GM19397 (cell line): ENCODE measurements at regions not wholly inside any gene's neighbourhood (a gene's known extent, or its start where the extent isn't known, plus 50 kb on each side); places are given as distances from the start of the nearest gene placed in this dataset.

ENCODE experiments used
- ATAC-seq: cut with Tn5 transposase; IDR thresholded peaks from one replicate; pipeline ENCODE4 v1.9.1; 2021; ENCODE audit warnings: mild to moderate bottlenecking, moderate library complexity; ENCODE audit not compliant: unreplicated experiment

DNA sequence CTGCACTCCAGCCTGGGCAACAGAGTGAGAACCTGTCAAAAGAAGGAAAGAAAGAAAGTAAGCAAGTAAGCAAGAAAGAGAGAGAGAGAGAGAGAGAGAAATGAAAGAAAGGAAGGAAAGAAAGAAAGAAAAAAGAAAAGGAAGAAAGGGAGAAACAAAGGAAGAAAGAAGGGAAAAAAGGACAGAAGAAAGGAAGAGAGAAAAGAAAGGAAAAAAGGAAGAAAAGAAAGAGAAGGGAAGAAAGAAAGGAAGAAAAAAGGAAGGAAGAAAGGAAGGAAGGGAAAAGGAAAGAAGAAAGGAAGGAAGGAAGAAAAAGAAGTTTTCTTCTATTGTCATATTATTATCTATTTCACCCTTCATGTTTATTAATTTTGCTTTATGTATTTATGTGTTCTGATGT is 251.1 kb upstream of the CD180 start:
- no peak for ATAC-seq

DNA sequence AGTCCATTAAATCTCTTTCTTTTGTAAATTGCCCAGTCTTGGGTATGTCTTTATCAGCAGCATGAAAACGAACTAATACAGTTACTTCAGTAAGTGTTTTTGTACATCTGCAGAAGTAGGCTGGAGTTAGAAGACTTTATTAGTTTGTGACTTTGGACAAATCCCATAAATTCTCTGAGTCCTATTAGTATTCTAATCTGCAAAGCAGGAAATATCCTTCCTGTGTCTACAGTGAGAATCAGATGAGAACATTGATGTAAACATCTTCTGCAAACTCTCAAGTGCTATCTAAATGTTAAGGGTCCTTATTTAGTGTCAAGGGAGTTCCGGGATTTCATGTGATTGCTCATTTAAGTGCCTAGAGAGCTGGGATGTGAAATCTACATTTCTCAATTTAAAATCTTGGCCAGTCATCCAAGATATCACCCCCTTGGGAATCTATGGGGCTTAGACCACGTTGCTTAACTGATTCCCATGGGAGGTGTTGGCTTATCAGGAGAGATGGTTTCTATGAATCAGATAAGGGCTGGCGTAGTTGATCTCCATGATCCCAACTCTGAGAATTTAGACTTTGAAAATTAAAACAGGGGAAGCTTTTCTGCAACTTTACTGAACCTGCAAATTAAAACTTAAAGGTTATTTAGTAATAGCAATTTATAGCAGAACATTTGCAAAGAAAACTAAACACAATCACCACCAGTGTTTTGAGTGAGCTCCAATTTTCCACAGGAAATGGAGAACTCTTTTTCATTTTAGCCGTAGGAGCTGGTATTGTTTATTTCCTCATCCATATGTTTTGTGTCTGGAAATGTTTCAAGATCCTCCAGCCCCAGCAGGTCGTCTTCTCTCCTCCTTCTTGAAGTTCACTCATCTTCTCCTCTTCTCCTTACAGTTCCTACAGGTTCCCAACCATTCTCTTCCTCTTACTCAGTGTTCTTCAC is 241.6 kb upstream of the CD180 start:
- ATAC-seq = no peak

DNA sequence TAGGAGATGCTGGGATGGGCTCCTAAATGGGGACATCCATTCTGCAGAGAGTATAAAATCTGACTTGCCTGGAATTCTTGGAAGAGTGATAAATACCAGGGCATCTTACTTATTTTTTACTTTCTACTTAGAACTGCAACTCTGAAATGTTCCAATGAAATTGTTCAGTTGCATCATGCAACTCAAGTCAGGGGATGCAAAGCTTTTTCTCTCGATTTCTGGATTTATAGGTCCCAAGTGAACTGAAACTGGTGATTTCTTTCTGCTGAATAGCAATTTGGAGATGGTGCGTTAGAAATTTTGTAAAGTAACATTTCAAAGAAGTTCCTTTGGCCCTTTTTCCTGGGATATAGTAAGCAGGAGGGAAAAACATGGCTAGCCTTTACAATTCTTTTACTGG is 238.4 kb upstream of the CD180 start:
- ATAC-seq = no peak

- no peak for ATAC-seq
These were observed 237.9 kb upstream of the CD180 start for GRCh38 chr5:67434466-67434865.

DNA sequence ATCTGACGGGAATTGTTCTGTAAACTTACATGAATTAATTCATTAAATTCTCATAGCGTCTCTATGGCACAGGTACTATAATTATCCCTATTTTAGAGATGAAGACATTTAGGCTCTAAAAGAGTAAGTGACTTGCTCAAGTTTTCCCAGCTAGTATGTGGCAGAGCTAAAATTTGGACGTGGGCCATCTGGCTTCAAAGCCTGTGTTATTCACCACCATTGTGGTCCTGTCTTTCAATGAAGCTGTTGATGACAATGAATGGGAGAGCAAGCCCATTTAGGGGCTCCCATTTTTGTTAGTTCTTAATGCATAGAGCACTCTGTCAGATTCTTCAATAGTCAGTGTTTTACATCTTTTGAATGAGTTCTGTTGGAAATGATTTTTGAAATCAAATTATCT is 236.0 kb upstream of the CD180 start:
- ATAC-seq = no peak

- ATAC-seq = no peak
These were observed 234.6 kb upstream of the CD180 start for GRCh38 chr5:67431191-67431590.

GRCh38 chr5:67427850-67428298 is 231.3 kb upstream of the CD180 start:
- no peak for ATAC-seq

GRCh38 chr5:67426961-67427849 is 230.6 kb upstream of the CD180 start:
- no peak for ATAC-seq

DNA sequence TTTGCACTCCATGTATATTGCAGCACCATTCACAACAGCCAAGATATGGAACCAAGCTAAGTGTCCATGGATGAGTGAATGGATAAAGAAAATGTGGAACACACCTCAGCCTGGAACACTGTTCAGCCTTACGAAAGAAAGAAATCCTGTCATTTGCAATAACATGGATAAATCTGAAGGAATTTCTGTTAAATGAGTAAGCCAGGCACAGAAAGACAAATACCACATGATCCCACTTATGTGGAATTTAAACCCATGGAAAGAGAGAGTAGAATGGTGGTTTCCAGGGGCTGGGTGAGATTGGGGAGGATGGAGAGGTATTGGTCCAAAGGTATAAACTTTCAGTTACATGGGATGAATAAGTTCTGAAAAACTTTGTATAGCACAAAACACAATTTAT is 228.9 kb upstream of the CD180 start:
- ATAC-seq = no peak

- ATAC-seq = no peak
These were observed 221.2 kb upstream of the CD180 start for GRCh38 chr5:67417839-67418238.

DNA sequence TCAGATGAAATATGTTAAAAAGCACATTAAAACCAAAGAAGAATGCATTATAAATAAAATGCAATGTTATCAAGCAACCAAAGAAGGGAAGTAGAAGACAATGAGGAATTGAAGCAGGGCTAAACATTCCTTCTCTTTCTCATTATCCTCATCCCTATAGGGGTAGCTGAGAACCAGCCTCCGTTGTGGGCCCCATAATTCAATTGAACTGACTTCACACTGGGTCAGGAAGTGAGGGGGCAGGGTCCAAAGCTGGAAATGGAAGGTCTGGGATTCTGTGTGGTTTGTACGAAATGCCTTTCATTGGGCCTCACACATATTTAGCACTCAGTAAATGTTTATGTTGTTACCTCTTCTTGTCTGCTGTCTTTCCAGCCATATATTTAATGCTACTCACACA is 220.4 kb upstream of the CD180 start:
- ATAC-seq = no peak

DNA sequence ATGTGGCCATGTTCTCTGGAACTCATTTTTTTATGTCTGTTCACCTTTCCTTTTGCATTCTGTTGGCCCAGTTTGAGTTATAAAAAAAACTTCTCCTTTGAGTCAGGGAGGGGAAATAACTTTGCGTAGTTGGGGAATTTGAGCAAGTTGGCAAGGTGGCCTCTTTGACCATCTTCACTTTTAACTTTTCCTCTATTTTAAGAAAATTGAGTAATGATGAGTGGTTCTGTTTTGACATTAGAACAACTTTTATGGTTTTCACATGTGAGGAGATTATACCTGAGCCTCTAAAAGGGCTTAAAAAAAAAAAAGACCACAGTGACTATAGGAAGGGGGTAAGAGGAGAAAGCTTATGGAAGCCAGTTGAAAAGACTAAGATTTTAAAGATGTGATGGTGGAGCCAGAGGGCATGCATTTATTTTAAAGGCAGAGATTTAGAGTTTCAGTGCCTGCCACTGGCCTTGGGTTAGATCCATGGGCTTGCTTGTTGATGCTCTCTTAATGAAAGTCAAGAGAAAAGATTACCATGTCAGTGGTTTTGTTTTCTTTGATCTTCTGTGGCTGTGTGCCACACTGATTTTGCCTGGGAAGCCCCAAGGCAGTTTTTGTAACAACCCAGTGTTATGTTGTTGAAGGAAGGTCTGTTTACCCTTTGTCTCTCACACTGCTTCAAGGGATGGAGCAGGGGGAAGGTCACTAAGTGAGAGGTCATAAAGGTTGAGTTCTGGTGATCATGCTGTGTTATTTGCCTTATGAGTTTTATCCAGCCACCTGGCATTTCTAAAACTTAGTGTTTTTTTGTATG is 219.7 kb upstream of the CD180 start:
- ATAC-seq = no peak

- ATAC-seq = no peak
These were observed 218.1 kb upstream of the CD180 start for GRCh38 chr5:67414712-67415111.

DNA sequence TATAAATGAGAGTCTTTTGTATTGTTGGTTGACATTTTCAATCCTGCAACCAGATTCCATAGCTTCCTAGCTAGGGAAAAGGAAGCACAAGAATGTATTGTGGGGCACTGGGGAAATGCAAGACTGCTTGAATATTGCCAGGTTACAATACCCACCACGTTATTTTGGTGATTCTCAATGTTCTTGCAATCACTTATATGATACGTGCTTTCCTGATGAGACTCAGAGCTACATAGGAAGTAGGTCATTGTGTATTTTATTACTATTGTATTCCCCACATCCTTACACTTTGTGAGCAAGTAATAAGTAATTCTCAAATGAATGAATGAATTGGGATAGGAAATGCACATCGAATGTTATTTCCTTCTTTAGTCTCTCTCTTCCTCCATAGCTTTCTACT is 217.1 kb upstream of the CD180 start:
- no peak for ATAC-seq

DNA sequence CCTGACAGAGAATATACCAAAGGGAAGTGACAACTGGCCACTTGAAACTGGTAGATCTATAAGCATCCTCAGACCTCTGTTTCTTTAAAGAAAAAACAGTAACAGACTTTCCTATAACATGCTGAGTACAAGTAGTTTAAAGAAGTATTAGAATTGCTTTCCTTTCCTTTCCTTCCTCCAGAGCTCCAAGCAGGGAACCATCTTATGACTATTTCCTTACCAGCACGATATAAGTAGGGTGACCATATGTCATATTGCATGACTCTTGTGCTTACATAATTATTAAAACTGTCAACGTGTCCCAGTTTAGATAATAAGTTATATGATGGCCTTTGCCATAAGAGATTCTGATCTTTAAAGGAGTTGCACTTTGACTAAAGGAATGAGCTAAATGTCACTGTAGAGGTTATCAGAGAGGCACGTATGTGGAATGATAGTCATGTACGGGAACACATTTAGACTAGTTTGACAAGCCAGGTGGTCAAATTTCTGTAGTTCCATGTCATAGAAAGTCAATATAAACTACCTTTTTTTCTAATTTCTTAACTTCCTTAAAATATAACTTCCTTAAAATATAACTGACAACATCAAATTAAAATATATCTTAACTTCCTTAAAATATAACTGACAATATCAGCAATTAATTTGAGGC is 212.7 kb upstream of the CD180 start:
- no peak for ATAC-seq

DNA sequence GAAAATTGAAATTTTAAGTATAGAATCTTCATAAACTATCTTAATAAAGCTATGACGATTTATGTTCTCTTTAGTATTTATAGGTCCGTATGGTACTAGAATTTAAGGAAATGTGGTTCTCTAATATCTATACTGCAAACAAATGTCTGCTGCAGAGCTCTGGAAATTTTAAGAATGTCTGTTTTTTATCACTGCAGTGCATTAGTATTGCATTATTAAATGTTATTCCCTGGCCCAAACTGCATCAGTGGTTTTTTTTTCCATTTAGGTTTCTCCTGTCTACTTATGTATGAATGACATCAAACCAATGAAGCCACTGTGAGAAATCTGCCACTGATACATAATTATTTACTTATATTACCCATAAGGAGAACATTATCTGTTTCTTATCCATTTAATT is 211.4 kb upstream of the CD180 start:
- ATAC-seq = no peak

- ATAC-seq = no peak
These were observed 209.2 kb upstream of the CD180 start for GRCh38 chr5:67405755-67406154.

- no peak for ATAC-seq
These were observed 208.4 kb upstream of the CD180 start for GRCh38 chr5:67405101-67405364.

DNA sequence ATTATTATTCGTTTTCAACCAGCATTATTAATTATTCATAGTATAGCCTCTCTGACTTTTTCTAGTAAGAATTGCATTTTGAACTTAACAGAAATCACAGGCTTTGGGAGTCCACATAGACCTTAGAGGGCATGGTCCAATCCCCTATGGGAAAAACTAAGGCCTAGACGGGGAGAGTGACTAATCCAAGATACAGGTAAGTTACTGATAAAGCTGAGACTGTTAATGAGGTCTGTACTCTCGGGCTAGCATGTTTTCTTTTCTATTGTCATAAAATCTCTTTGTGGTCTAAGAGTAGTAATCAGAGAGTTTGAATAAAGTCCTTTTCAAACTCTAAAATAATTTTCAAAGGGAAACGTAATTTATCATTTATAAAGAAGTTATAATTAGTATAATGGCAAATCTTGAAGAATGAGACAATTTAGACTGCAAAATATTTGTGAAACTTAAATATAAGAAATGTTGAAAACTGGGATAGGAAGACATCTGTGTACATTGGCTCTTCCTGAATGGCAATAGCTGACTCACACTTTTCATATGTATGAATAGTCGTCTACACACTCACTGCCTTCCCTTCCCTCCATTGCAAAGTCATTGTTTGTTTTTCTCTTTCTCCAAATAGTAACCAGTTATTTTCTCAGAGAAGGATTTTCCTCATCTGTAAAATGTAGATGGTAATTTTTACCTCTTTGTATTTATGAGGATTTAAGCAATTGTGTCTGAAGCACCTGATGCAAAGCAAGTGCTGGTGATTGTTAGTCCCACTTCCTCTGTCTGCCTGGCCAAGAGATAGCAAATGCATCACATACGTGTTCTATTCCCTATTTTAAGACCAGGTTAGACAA is 207.9 kb upstream of the CD180 start:
- ATAC-seq = no peak

DNA sequence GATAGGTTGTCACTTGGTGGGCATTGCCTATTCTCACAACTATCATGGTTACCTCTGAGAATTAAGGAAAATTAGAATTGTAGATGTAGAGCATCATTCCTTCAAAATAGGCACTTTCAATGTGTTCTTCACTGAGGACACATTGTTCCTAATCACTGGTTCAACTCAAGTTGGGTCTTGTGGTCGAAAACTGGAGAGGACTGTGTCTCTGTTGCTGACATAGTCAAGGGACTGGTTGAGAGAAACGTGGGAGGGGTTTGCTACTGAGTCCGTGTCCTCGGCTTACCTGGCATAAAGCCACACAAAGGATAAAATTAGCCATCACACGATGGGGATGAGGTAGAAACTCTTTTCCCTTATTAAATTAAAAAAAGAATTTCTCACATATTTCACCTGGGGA is 205.9 kb upstream of the CD180 start:
- ATAC-seq = no peak
